ENCODE measurements at regions not wholly inside any gene's neighbourhood (a gene's known extent, or its start where the extent isn't known, plus 50 kb on each side); places are given as distances from the start of the nearest gene placed in this dataset.

- Histone ChIP-seq H3K4me3 (ENCODE audit: low read length in 2 of 2) (no peak overlapping the region), H3K36me3 (ENCODE audit: control insufficient read depth in 2 of 2, insufficient read depth in 2 of 2, low read length in 2 of 2) (no peaks in the 10 kb centered on the region), H3K9me3 (ENCODE audit: control insufficient read depth in 2 of 2, low read length in 2 of 2) (no peaks in the 10 kb centered on the region), H3K27me3 (ENCODE audit: control insufficient read depth in 1 of 2, insufficient read depth in 2 of 2, low read length in 2 of 2) (peaks cover 0 to 2% of the 10 kb centered on the region in 2 donors), H3K4me1 (ENCODE audit: control insufficient read depth, insufficient read depth, low read length) (peaks cover 4% of the 10 kb centered on the region), H3K27ac (ENCODE audit: low read length) (no peak overlapping the region), H3K9ac (ENCODE audit: low read length in 2 of 2) (no peak overlapping the region)
Measured at GRCh38 chr1:47647327-47647845, 209.5 kb downstream of the FOXD2 start.

- Histone ChIP-seq H3K4me1 (ENCODE audit: control insufficient read depth, insufficient read depth, low read length) (no peaks in the 10 kb centered on the region), H3K9ac (ENCODE audit: low read length in 2 of 2) (no peak overlapping the region), H3K27ac (ENCODE audit: low read length) (no peak overlapping the region), H3K36me3 (ENCODE audit: control insufficient read depth in 2 of 2, insufficient read depth in 2 of 2, low read length in 2 of 2) (no peaks in the 10 kb centered on the region), H3K9me3 (ENCODE audit: control insufficient read depth in 2 of 2, low read length in 2 of 2) (no peaks in the 10 kb centered on the region), H3K27me3 (ENCODE audit: control insufficient read depth in 1 of 2, insufficient read depth in 2 of 2, low read length in 2 of 2) (peaks cover 0 to 4% of the 10 kb centered on the region in 2 donors), H3K4me3 (ENCODE audit: low read length in 2 of 2) (no peak overlapping the region)
Measured at GRCh38 chr1:47650205-47650604, 212.4 kb downstream of the FOXD2 start.

GRCh38 chr1:47650611-47651010 lies 212.8 kb downstream of the FOXD2 start:
- Histone ChIP-seq H3K4me3 (ENCODE audit: low read length in 2 of 2) (no peak overlapping the region), H3K9ac (ENCODE audit: low read length in 2 of 2) (no peak overlapping the region), H3K27ac (ENCODE audit: low read length) (no peak overlapping the region), H3K36me3 (ENCODE audit: control insufficient read depth in 2 of 2, insufficient read depth in 2 of 2, low read length in 2 of 2) (no peaks in the 10 kb centered on the region), H3K4me1 (ENCODE audit: control insufficient read depth, insufficient read depth, low read length) (no peaks in the 10 kb centered on the region), H3K27me3 (ENCODE audit: control insufficient read depth in 1 of 2, insufficient read depth in 2 of 2, low read length in 2 of 2) (peaks cover 2 to 4% of the 10 kb centered on the region in 2 donors), H3K9me3 (ENCODE audit: control insufficient read depth in 2 of 2, low read length in 2 of 2) (no peaks in the 10 kb centered on the region)

- no peak overlapping the region for H3K9ac ChIP-seq (ENCODE audit: low read length in 2 of 2)
- no peaks in the 10 kb centered on the region for H3K9me3 ChIP-seq (ENCODE audit: control insufficient read depth in 2 of 2, low read length in 2 of 2)
- peaks cover 3 to 4% of the 10 kb centered on the region in 2 donors for H3K27me3 ChIP-seq (ENCODE audit: control insufficient read depth in 1 of 2, insufficient read depth in 2 of 2, low read length in 2 of 2)
- H3K36me3 ChIP-seq (ENCODE audit: control insufficient read depth in 2 of 2, insufficient read depth in 2 of 2, low read length in 2 of 2), result no peaks in the 10 kb centered on the region
- no peaks in the 10 kb centered on the region for H3K4me1 ChIP-seq (ENCODE audit: control insufficient read depth, insufficient read depth, low read length)
- no peak overlapping the region for H3K4me3 ChIP-seq (ENCODE audit: low read length in 2 of 2)
- no peak overlapping the region for H3K27ac ChIP-seq (ENCODE audit: low read length)
Measured at GRCh38 chr1:47651311-47652089, 213.7 kb downstream of the FOXD2 start.

- no peak overlapping the region for H3K9ac ChIP-seq (ENCODE audit: low read length in 2 of 2)
- H3K36me3 ChIP-seq (ENCODE audit: control insufficient read depth in 2 of 2, insufficient read depth in 2 of 2, low read length in 2 of 2), result no peaks in the 10 kb centered on the region
- H3K4me1 ChIP-seq (ENCODE audit: control insufficient read depth, insufficient read depth, low read length), result peaks cover 3% of the 10 kb centered on the region
- no peak overlapping the region for H3K27ac ChIP-seq (ENCODE audit: low read length)
- H3K4me3 ChIP-seq (ENCODE audit: low read length in 2 of 2), result no peak overlapping the region
- H3K27me3 ChIP-seq (ENCODE audit: control insufficient read depth in 1 of 2, insufficient read depth in 2 of 2, low read length in 2 of 2), result peaks cover 3 to 8% of the 10 kb centered on the region in 2 donors
- H3K9me3 ChIP-seq (ENCODE audit: control insufficient read depth in 2 of 2, low read length in 2 of 2), result no peaks in the 10 kb centered on the region
Measured at GRCh38 chr1:47655521-47656300, 217.9 kb downstream of the FOXD2 start.

- Histone ChIP-seq H3K4me1 (ENCODE audit: control insufficient read depth, insufficient read depth, low read length) (peaks cover 3% of the 10 kb centered on the region), H3K9me3 (ENCODE audit: control insufficient read depth in 2 of 2, low read length in 2 of 2) (no peaks in the 10 kb centered on the region), H3K4me3 (ENCODE audit: low read length in 2 of 2) (no peak overlapping the region), H3K36me3 (ENCODE audit: control insufficient read depth in 2 of 2, insufficient read depth in 2 of 2, low read length in 2 of 2) (no peaks in the 10 kb centered on the region), H3K27me3 (ENCODE audit: control insufficient read depth in 1 of 2, insufficient read depth in 2 of 2, low read length in 2 of 2) (peaks cover 3 to 8% of the 10 kb centered on the region in 2 donors), H3K27ac (ENCODE audit: low read length) (no peak overlapping the region), H3K9ac (ENCODE audit: low read length in 2 of 2) (no peak overlapping the region)
Measured at GRCh38 chr1:47656719-47657685, 219.2 kb downstream of the FOXD2 start.

GRCh38 chr1:47658161-47658920 lies 220.5 kb downstream of the FOXD2 start:
- Histone ChIP-seq H3K27ac (ENCODE audit: low read length) (no peak overlapping the region), H3K27me3 (ENCODE audit: control insufficient read depth in 1 of 2, insufficient read depth in 2 of 2, low read length in 2 of 2) (peaks cover 3 to 8% of the 10 kb centered on the region in 2 donors), H3K4me3 (ENCODE audit: low read length in 2 of 2) (no peak overlapping the region), H3K9ac (ENCODE audit: low read length in 2 of 2) (no peak overlapping the region), H3K9me3 (ENCODE audit: control insufficient read depth in 2 of 2, low read length in 2 of 2) (no peaks in the 10 kb centered on the region), H3K4me1 (ENCODE audit: control insufficient read depth, insufficient read depth, low read length) (peaks cover 3% of the 10 kb centered on the region), H3K36me3 (ENCODE audit: control insufficient read depth in 2 of 2, insufficient read depth in 2 of 2, low read length in 2 of 2) (no peaks in the 10 kb centered on the region)

GRCh38 chr1:47659146-47659545 lies 221.3 kb downstream of the FOXD2 start:
- H3K27ac ChIP-seq (ENCODE audit: low read length), result no peak overlapping the region
- H3K4me1 ChIP-seq (ENCODE audit: control insufficient read depth, insufficient read depth, low read length), result peaks cover 3% of the 10 kb centered on the region
- H3K9me3 ChIP-seq (ENCODE audit: control insufficient read depth in 2 of 2, low read length in 2 of 2), result no peaks in the 10 kb centered on the region
- no peaks in the 10 kb centered on the region for H3K36me3 ChIP-seq (ENCODE audit: control insufficient read depth in 2 of 2, insufficient read depth in 2 of 2, low read length in 2 of 2)
- H3K9ac ChIP-seq (ENCODE audit: low read length in 2 of 2), result no peak overlapping the region
- peaks cover 3 to 8% of the 10 kb centered on the region in 2 donors for H3K27me3 ChIP-seq (ENCODE audit: control insufficient read depth in 1 of 2, insufficient read depth in 2 of 2, low read length in 2 of 2)
- no peak overlapping the region for H3K4me3 ChIP-seq (ENCODE audit: low read length in 2 of 2)

GRCh38 chr1:47660622-47661021 lies 222.8 kb downstream of the FOXD2 start:
- Histone ChIP-seq H3K9me3 (ENCODE audit: control insufficient read depth in 2 of 2, low read length in 2 of 2) (no peaks in the 10 kb centered on the region), H3K4me1 (ENCODE audit: control insufficient read depth, insufficient read depth, low read length) (peaks cover 3% of the 10 kb centered on the region), H3K27ac (ENCODE audit: low read length) (no peak overlapping the region), H3K9ac (ENCODE audit: low read length in 2 of 2) (no peak overlapping the region), H3K4me3 (ENCODE audit: low read length in 2 of 2) (no peak overlapping the region), H3K27me3 (ENCODE audit: control insufficient read depth in 1 of 2, insufficient read depth in 2 of 2, low read length in 2 of 2) (peaks cover 1 to 6% of the 10 kb centered on the region in 2 donors), H3K36me3 (ENCODE audit: control insufficient read depth in 2 of 2, insufficient read depth in 2 of 2, low read length in 2 of 2) (no peaks in the 10 kb centered on the region)
